Stomach smooth muscle (tissue), 2 donors: ENCODE measurements at regions not wholly inside any gene's neighbourhood (a gene's known extent, or its start where the extent isn't known, plus 50 kb on each side); places are given as distances from the start of the nearest gene placed in this dataset.
A peak's percentile ranks its signal among the peaks of the same experiment; 100 is the strongest.

Source experiments
- H3K27ac ChIP-seq: one replicate; pipeline ENCODE4 v1.7.0; 2013; ENCODE audit warnings: mild to moderate bottlenecking, low read length, inconsistent platforms
- H3K27me3 ChIP-seq, 2 donors: one replicate each; pipeline ENCODE4 v1.7.0; 2013; ENCODE audit warnings: low read length in 2 of 2; ENCODE audit not compliant: insufficient read depth in 2 of 2, control insufficient read depth in 1 of 2
- H3K36me3 ChIP-seq, 2 donors: one replicate each; pipeline ENCODE4 v1.7.0; 2013; ENCODE audit warnings: low read length in 2 of 2; ENCODE audit not compliant: control insufficient read depth in 2 of 2, insufficient read depth in 2 of 2
- H3K4me1 ChIP-seq: one replicate; pipeline ENCODE4 v1.7.0; 2013; ENCODE audit warnings: low read length; ENCODE audit not compliant: control insufficient read depth, insufficient read depth
- H3K4me3 ChIP-seq, 2 donors: one replicate each; pipeline ENCODE4 v1.7.0; 2013; ENCODE audit warnings: low read length in 2 of 2
- H3K9ac ChIP-seq, 2 donors: one replicate each; pipeline ENCODE4 v1.7.0; 2013; ENCODE audit warnings: low read length in 2 of 2, mild to moderate bottlenecking in 1 of 2
- H3K9me3 ChIP-seq, 2 donors: one replicate each; pipeline ENCODE4 v1.7.0; 2013; ENCODE audit warnings: low read length in 2 of 2; ENCODE audit not compliant: control insufficient read depth in 2 of 2
- donor health status: healthy.
- donor health status: Pancreatic carcinoma.

DNA sequence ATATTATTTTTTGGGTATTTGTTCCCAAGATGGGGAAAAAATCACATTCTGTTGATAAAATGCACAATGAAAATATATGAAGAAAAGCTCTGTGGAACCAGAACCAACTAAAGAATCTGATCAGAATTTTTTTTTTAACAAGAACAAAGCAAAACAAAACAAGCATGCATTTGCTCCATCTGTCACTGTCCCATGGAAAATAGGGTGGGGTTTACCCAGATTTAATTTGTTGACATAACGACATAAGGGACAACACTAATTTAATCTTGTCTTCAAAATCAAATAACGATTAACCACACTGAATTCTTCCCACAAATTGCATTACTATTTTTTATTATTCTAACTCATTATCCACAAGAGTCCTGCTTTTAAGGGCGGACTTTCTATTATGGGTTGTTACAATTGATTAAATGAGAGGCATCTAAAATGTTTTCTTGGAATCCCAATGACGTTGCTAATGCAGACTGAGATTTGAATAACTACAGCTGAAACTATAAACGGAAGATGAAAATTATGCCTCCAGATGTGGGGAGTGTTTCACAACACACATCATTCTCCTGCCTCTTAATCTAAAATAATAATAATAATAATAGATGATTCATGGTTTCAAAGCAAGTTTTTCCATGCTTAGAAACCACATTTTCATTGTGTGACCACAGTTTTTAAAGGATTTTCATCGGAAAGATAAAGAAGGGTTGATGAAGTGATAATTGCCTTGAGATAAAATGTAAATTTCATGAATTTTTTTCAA, 307.0 kb upstream of the CPEB2 start:
- Histone ChIP-seq H3K4me3 (no peak overlapping the region), H3K27me3 (no peaks in the 10 kb centered on the region), H3K9ac (no peak overlapping the region), H3K9me3 (no peaks in the 10 kb centered on the region), H3K36me3 (no peaks in the 10 kb centered on the region), H3K4me1 (no peaks in the 10 kb centered on the region), H3K27ac (no peak overlapping the region)

DNA sequence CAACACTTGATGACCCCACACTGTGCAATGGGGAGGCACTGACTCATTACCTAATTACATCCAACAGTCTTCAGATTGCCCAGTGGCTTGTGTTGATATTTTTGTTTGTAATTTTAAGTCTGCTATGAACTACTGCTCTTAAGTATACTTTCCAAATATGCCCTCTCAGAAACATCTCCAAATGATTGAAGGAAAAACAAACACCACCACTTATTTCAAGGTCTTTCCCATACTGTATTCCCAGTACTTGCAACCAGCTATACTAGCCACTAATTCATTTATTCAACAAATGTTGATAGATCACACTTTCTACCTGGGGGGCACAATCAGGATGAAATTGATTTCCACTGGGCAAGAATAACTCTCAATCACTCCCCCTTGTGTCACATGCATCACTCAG, 302.2 kb upstream of the CPEB2 start:
- no peaks in the 10 kb centered on the region for H3K27me3 ChIP-seq
- no peaks in the 10 kb centered on the region for H3K36me3 ChIP-seq
- H3K27ac ChIP-seq: no peak overlapping the region
- no peaks in the 10 kb centered on the region for H3K9me3 ChIP-seq
- H3K4me1 ChIP-seq: peaks cover 16% of the 10 kb centered on the region
- no peak overlapping the region for H3K9ac ChIP-seq
- no peak overlapping the region for H3K4me3 ChIP-seq

DNA sequence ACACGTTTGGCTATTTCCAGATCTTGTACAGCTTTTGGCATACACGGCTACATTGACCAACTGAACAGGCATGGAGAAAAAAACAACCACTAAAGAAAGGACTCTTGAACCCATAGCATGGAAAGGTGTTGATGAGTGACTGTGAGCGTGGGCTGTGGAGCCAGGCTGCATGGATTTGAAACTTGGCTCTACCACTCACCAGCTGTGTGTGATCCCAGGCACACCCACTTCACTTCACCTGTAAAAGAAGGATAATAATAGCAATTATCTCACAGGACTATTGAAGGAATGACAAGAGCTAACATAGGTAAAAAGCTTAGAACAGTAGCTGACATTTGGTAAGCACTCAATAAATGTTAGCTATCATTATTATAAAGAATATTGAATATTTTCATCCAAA, 301.7 kb upstream of the CPEB2 start:
- Histone ChIP-seq H3K4me1 (peaks cover 16% of the 10 kb centered on the region), H3K27ac (no peak overlapping the region), H3K9me3 (no peaks in the 10 kb centered on the region), H3K36me3 (no peaks in the 10 kb centered on the region), H3K9ac (no peak overlapping the region), H3K27me3 (no peaks in the 10 kb centered on the region), H3K4me3 (no peak overlapping the region)

DNA sequence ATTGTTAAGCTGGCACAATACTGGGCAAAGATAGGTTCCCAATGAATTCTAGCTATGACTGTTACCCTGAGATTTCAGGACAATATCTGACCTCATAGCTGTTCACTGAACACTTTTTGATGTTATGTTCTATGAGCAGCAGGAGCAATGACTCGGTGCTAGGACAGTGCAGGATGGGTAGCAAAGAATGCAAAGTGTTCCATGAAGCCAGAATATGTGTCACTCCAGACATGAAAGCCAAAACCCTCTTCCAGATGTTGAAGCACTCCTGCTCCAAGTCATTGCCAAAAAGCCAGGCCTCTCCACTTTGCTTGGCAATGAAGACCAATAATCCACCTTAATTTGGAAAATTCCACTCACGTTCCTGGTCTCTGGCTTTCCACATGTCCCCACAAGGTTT, 300.9 kb upstream of the CPEB2 start:
- Histone ChIP-seq H3K4me1 (peaks cover 16% of the 10 kb centered on the region), H3K27ac (no peak overlapping the region), H3K9me3 (no peaks in the 10 kb centered on the region), H3K4me3 (peak overlapping the region in 1 of 2 donors; percentile 37), H3K36me3 (no peaks in the 10 kb centered on the region), H3K9ac (no peak overlapping the region), H3K27me3 (no peaks in the 10 kb centered on the region)

DNA sequence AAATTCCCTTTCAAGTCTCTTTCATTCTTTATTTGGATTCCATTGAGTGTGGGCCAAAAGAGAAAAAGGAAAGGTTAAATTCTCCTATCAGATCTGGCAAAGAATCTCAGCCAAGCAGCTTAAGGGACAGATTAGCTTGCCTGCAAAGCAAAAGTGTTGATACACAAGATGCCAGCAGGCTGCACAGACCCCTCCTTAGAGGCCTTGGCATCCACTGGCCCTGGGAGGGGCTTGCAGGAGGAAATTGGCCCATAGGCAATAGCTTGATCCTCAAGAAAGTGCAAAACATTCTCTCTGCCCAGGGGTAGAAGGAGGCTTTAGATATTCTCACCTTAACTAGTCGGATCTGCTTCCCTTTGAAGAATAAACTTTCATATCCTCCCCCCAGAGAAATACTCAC, 300.4 kb upstream of the CPEB2 start:
- H3K9ac ChIP-seq: no peak overlapping the region
- no peak overlapping the region for H3K4me3 ChIP-seq
- H3K4me1 ChIP-seq: peaks cover 16% of the 10 kb centered on the region
- no peaks in the 10 kb centered on the region for H3K9me3 ChIP-seq
- no peaks in the 10 kb centered on the region for H3K36me3 ChIP-seq
- no peak overlapping the region for H3K27ac ChIP-seq
- H3K27me3 ChIP-seq: no peaks in the 10 kb centered on the region

DNA sequence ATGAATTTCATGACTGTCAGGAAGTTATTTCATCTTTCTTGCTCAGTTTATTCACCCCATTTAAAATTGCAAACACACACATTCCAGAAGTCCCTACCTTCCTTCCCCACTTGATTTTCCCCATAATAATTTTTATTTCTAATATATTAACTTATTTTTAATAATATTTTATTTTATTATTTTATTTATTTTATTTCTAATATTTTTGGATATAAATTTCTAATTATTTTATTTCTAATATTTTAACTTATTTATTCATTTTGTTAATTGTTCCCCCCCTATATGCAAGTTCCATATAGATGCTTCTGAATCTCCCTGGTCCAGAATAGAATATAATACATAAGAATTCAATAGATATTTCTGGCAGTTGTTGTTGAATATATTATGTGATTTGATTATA, 293.7 kb upstream of the CPEB2 start:
- Histone ChIP-seq H3K4me3 (no peak overlapping the region), H3K9me3 (no peaks in the 10 kb centered on the region), H3K27me3 (no peaks in the 10 kb centered on the region), H3K36me3 (no peaks in the 10 kb centered on the region), H3K9ac (no peak overlapping the region), H3K27ac (no peak overlapping the region), H3K4me1 (no peaks in the 10 kb centered on the region)

DNA sequence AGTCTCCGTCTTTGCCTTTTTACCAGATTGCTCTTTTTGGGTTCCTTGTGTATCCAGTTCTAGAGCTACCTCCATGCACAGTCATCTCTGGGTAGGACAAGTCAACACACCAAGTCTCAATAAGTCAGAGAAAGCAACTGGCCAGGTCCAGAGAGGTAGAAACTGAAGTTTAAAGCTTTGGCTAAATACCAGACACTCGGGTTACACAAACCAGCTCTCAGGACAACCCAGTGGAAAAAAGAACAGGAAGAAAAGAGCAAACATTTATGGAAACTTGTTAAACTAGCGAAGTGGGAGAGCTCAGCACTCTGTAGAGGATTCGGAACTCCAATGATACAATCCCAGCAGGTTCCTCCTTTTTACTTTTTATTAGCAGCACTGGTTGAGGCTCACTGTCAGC, 291.0 kb upstream of the CPEB2 start:
- H3K27me3 ChIP-seq: no peaks in the 10 kb centered on the region
- no peak overlapping the region for H3K9ac ChIP-seq
- H3K36me3 ChIP-seq: no peaks in the 10 kb centered on the region
- H3K9me3 ChIP-seq: no peaks in the 10 kb centered on the region
- H3K4me1 ChIP-seq: no peaks in the 10 kb centered on the region
- no peak overlapping the region for H3K27ac ChIP-seq
- no peak overlapping the region for H3K4me3 ChIP-seq

DNA sequence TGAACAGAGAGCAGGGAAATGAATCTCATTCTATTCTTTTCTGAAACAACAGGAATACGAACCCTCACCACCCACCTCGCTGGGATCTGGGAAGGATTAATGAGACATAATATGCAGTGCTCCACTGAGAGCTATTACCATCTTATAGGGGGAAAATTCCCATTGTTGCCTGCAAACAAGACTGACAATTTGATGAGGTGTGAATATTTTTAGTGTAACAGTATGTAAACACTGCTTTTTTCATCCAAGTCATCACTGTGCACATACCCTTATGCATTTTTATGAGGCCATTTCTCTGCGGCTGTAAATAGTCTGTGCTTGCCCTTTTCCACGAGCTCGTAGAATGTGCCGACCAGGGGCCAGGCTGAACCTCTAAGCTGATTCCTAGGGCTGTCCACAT, 285.6 kb upstream of the CPEB2 start:
- no peaks in the 10 kb centered on the region for H3K9me3 ChIP-seq
- no peaks in the 10 kb centered on the region for H3K36me3 ChIP-seq
- no peak overlapping the region for H3K27ac ChIP-seq
- no peaks in the 10 kb centered on the region for H3K27me3 ChIP-seq
- H3K4me3 ChIP-seq: no peak overlapping the region
- no peak overlapping the region for H3K9ac ChIP-seq
- H3K4me1 ChIP-seq: no peaks in the 10 kb centered on the region

DNA sequence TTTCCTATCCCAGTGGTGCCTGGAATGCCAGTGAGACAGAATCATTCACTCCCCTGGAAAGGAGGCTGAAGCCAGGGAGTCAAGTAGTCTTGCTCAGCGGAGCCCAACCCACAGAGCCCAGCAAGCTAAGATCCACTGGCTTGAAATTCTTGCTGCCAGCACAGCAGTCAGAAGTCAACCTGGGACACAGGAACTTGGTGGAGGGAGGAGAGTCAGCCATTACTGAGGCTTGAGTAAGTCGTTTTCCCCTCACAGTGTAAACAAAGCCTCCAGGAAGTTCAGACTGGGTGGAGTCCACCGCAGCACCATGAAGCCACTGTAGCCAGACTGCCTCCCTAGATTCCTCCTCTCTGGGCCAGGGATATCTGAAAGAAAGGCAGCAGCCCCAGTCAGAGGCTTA, 283.2 kb upstream of the CPEB2 start:
- Histone ChIP-seq H3K4me1 (no peaks in the 10 kb centered on the region), H3K4me3 (no peak overlapping the region), H3K36me3 (no peaks in the 10 kb centered on the region), H3K9me3 (no peaks in the 10 kb centered on the region), H3K27ac (no peak overlapping the region), H3K27me3 (no peaks in the 10 kb centered on the region), H3K9ac (no peak overlapping the region)

DNA sequence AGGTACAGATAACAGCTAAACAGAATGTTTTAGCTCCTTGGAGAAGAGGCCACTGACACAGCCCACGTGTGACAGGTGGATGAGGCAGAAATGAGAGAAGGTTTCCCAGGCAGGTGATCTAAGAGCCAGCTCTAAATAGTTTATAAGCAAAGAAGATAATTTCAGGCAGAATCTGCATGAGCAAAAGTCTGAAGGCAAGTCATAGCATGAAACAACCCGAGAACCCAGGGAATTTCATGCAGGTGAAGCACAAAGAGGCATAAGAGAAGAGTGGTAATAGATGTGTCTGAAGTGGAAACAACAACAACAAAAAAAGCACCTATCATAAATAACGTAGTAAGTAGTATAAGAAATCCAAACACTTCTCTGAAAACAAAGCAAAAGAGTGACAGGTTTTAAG, 275.8 kb upstream of the CPEB2 start:
- Histone ChIP-seq H3K27ac (no peak overlapping the region), H3K9me3 (no peaks in the 10 kb centered on the region), H3K4me3 (no peak overlapping the region), H3K4me1 (no peaks in the 10 kb centered on the region), H3K36me3 (no peaks in the 10 kb centered on the region), H3K27me3 (no peaks in the 10 kb centered on the region), H3K9ac (no peak overlapping the region)

DNA sequence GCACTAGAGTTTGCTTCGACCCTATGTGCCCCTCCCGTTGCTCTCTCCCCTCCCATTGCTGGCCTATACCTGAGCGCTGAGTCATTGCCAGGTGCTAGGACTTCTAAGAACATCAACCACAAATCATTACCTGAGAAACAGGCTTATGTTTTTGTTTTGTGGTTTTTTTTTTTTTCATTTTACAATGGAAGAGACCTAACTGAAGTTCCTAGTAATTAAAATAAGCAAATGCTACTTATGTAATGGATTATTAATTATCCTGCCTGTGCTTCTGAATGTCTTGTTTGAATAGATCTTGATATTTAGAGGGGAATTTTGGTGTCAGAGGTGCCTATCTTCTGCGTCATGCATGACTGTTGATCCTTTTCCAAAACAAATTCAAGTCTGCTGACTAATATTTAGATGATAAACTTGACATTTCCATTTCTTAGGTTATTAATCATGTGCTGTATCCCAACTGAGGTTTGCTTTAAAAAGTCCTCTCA, 275.4 kb upstream of the CPEB2 start:
- Histone ChIP-seq H3K9me3 (no peaks in the 10 kb centered on the region), H3K27me3 (no peaks in the 10 kb centered on the region), H3K4me3 (no peak overlapping the region), H3K27ac (no peak overlapping the region), H3K36me3 (no peaks in the 10 kb centered on the region), H3K9ac (no peak overlapping the region), H3K4me1 (no peaks in the 10 kb centered on the region)
